ENCODE measurements at regions not wholly inside any gene's neighbourhood (a gene's known extent, or its start where the extent isn't known, plus 50 kb on each side); places are given as distances from the start of the nearest gene placed in this dataset.
"Not testable (repeated sequence)": the region's sequence is repeated elsewhere in the genome, so short reads cannot be mapped to it uniquely, and the experiment has no call there.

DNA sequence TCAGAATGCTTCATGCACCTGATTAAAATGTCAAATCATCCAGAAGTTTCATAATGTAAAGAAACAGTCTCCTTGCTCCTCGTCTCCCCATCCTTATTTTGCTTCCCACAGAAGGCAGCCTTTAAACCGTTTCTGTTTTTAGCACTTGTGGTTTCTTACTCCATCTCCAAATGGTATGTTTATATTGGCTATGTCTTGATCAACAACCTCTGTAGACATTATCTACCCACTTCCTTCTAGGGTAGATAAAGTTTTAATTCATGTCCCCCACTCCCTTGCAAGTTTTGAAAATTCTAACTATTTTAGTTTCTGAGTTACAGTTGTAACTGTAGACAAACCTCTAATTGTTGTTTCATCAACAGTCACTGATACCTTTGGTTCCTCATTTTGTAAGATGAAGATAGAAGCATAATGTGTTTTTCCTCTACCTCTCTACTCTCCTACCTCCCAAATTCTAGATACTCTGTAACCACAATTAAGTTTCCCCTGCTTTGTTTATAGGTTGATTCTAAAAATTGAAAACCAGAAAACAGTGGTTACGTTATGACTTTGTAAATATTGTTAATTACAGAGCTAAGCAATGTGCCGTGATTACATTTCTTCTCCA lies 291.7 kb upstream of the GATB start:
- peaks cover 14% of the 10 kb centered on the region for H3K4me1 Mint-ChIP-seq
- H3K27me3 Mint-ChIP-seq (ENCODE audit: low read depth in 3 of 3) = no peaks in the 10 kb centered on the region
- intact Hi-C loops (cut with micrococcal nuclease) = no loop called here
- Histone ChIP-seq H3K9ac (ENCODE audit: insufficient read depth, low read length, poor library complexity, severe bottlenecking) (no peak overlapping the region), H3K9me3 (replicated peaks in 1 of 2; ENCODE audit: control insufficient read depth in 1 of 2, insufficient read depth in 1 of 2, low read length in 2 of 2) (no peaks in the 10 kb centered on the region), H3K27me3 (ENCODE audit: control insufficient read depth in 2 of 2, insufficient read depth in 2 of 2, low read length in 2 of 2) (no peaks in the 10 kb centered on the region), H4K20me1 (ENCODE audit: insufficient read depth, low read length) (no peaks in the 10 kb centered on the region), H3K79me2 (ENCODE audit: insufficient read depth, low read length) (no peaks in the 10 kb centered on the region), H2AFZ (ENCODE audit: insufficient read depth, low read depth, low read length, poor library complexity, severe bottlenecking) (no peak overlapping the region), H3K27ac (ENCODE audit: low read depth in 1 of 2, low read length in 2 of 2) (no peak overlapping the region), H3K36me3 (replicated peaks in 1 of 2; ENCODE audit: control insufficient read depth in 1 of 2, insufficient read depth in 2 of 2, low read length in 2 of 2) (no peaks in the 10 kb centered on the region), H3K4me2 (replicated peaks; ENCODE audit: extremely low read depth, low read length, poor library complexity, severe bottlenecking) (no peak overlapping the region), H3K4me3 (replicated peaks in 1 of 3; ENCODE audit: low read depth in 2 of 3, low read length in 3 of 3) (no peak overlapping the region), H3K4me1 (ENCODE audit: control insufficient read depth in 1 of 2, insufficient read depth in 2 of 2, low read length in 2 of 2) (peaks cover 7 to 8% of the 10 kb centered on the region in 2 donors)
- H3K9me3 Mint-ChIP-seq = peaks cover 0 to 16% (median 9%) of the 10 kb centered on the region in 7 donors
- no peak overlapping the region for H3K27ac Mint-ChIP-seq
- TF ChIP-seq, protein P1, sequence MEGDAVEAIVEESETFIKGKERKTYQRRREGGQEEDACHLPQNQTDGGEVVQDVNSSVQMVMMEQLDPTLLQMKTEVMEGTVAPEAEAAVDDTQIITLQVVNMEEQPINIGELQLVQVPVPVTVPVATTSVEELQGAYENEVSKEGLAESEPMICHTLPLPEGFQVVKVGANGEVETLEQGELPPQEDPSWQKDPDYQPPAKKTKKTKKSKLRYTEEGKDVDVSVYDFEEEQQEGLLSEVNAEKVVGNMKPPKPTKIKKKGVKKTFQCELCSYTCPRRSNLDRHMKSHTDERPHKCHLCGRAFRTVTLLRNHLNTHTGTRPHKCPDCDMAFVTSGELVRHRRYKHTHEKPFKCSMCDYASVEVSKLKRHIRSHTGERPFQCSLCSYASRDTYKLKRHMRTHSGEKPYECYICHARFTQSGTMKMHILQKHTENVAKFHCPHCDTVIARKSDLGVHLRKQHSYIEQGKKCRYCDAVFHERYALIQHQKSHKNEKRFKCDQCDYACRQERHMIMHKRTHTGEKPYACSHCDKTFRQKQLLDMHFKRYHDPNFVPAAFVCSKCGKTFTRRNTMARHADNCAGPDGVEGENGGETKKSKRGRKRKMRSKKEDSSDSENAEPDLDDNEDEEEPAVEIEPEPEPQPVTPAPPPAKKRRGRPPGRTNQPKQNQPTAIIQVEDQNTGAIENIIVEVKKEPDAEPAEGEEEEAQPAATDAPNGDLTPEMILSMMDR (IDR thresholded peaks at IDR 0.05) = no peak
- DNase-seq = no peak
- 0% methylated on average over 1 of the region's 4 CpGs for WGBS (ENCODE audit: insufficient coverage)
- H3K36me3 Mint-ChIP-seq = no peaks in the 10 kb centered on the region
- H3K4me3 Mint-ChIP-seq = peak overlapping the region in 1 of 2 donors; percentile 0

- H3K27me3 ChIP-seq (ENCODE audit: control insufficient read depth in 2 of 2, insufficient read depth in 2 of 2, low read length in 2 of 2); H3K36me3 ChIP-seq (replicated peaks in 1 of 2; ENCODE audit: control insufficient read depth in 1 of 2, insufficient read depth in 2 of 2, low read length in 2 of 2); H3K79me2 ChIP-seq (ENCODE audit: insufficient read depth, low read length); H3K4me1 ChIP-seq (ENCODE audit: control insufficient read depth in 1 of 2, insufficient read depth in 2 of 2, low read length in 2 of 2); H3K27ac Mint-ChIP-seq; H4K20me1 ChIP-seq (ENCODE audit: insufficient read depth, low read length); H3K36me3 Mint-ChIP-seq; H3K4me3 Mint-ChIP-seq; H3K4me3 ChIP-seq (replicated peaks in 1 of 3; ENCODE audit: low read depth in 2 of 3, low read length in 3 of 3); intact Hi-C loops (cut with micrococcal nuclease); H3K9me3 Mint-ChIP-seq; H3K4me2 ChIP-seq (replicated peaks; ENCODE audit: extremely low read depth, low read length, poor library complexity, severe bottlenecking); H3K27me3 Mint-ChIP-seq (ENCODE audit: low read depth in 3 of 3); H3K9me3 ChIP-seq (replicated peaks in 1 of 2; ENCODE audit: control insufficient read depth in 1 of 2, insufficient read depth in 1 of 2, low read length in 2 of 2); H2AFZ ChIP-seq (ENCODE audit: insufficient read depth, low read depth, low read length, poor library complexity, severe bottlenecking); DNase-seq; H3K27ac ChIP-seq (ENCODE audit: low read depth in 1 of 2, low read length in 2 of 2); H3K9ac ChIP-seq (ENCODE audit: insufficient read depth, low read length, poor library complexity, severe bottlenecking): not testable (repeated sequence)
- WGBS (ENCODE audit: insufficient coverage) = 100% methylated on average over 4 of the region's 15 CpGs
- peaks cover 14% of the 10 kb centered on the region for H3K4me1 Mint-ChIP-seq
Measured at GRCh38 chr4:152051332-152051731, 290.5 kb upstream of the GATB start.

Measured in CD14-positive monocyte (primary cell).